Neural progenitor cell (in vitro differentiated cells): ENCODE measurements at regions not wholly inside any gene's neighbourhood (a gene's known extent, or its start where the extent isn't known, plus 50 kb on each side); places are given as distances from the start of the nearest gene placed in this dataset.
A peak's percentile ranks its signal among the peaks of the same experiment; 100 is the strongest.

Source experiments
- DNase-seq: peaks from one replicate; pipeline ENCODE4 v3.0.0-alpha.2; 2016; ENCODE audit warnings: low spot score
- H2AFZ ChIP-seq: fragments of 200-600 bp; sonication (generic); replicated peaks from 2 replicates; pipeline ENCODE4 v1.6.1; 2016; ENCODE audit warnings: antibody characterized with exemption
- H3F3A ChIP-seq: fragments of 200-600 bp; sonication (generic); 2 replicates; pipeline ENCODE4 v1.6.1; 2016; ENCODE audit warnings: antibody characterized with exemption, low read depth
- H3K27ac ChIP-seq: fragments of 200-600 bp; sonication (generic); 2 replicates; pipeline ENCODE4 v1.5.1; 2016; ENCODE audit warnings: mild to moderate bottlenecking
- H3K27me3 ChIP-seq: fragments of 200-600 bp; sonication (generic); 2 replicates; pipeline ENCODE4 v1.6.1; 2016; ENCODE audit warnings: mild to moderate bottlenecking, moderate library complexity
- H3K36me3 ChIP-seq: fragments of 200-600 bp; sonication (generic); 2 replicates; pipeline ENCODE4 v1.5.1; 2016
- H3K4me1 ChIP-seq: fragments of 200-600 bp; sonication (generic); 2 replicates; pipeline ENCODE4 v1.6.1; 2016; ENCODE audit warnings: mixed run types
- H3K4me2 ChIP-seq: fragments of 200-600 bp; sonication (generic); 2 replicates; pipeline ENCODE4 v1.6.1; 2016
- H3K4me3 ChIP-seq: fragments of 200-600 bp; sonication (generic); 2 replicates; pipeline ENCODE4 v1.5.1; 2016
- H3K79me2 ChIP-seq: fragments of 200-600 bp; sonication (generic); 2 replicates; pipeline ENCODE4 v1.6.1; 2016; ENCODE audit warnings: low read depth
- H3K9ac ChIP-seq: fragments of 200-600 bp; sonication (generic); 2 replicates; pipeline ENCODE4 v1.6.1; 2016
- H3K9me3 ChIP-seq: fragments of 200-600 bp; sonication (generic); 2 replicates; pipeline ENCODE4 v1.5.1; 2016; ENCODE audit warnings: low read depth
- H4K20me1 ChIP-seq: fragments of 200-600 bp; sonication (generic); 2 replicates; pipeline ENCODE4 v1.6.1; 2016; ENCODE audit warnings: low read depth
- H3K27ac Mint-ChIP-seq: 3 replicates; pipeline ENCODE4 v1.8.0; 2021; ENCODE audit warnings: mixed read lengths
- H3K27me3 Mint-ChIP-seq: 2 replicates; pipeline ENCODE4 v1.8.0; 2022; ENCODE audit warnings: low read depth, mild to moderate bottlenecking, inconsistent platforms, moderate library complexity, mixed read lengths; ENCODE audit not compliant: insufficient read depth
- H3K36me3 Mint-ChIP-seq: 3 replicates; pipeline ENCODE4 v1.8.0; 2021; ENCODE audit warnings: mixed read lengths
- H3K4me1 Mint-ChIP-seq: 3 replicates; pipeline ENCODE4 v1.8.0; 2021; ENCODE audit warnings: mixed read lengths
- H3K4me3 Mint-ChIP-seq: 3 replicates; pipeline ENCODE4 v1.8.0; 2021; ENCODE audit warnings: mild to moderate bottlenecking, moderate library complexity, mixed read lengths
- H3K9me3 Mint-ChIP-seq: 3 replicates; pipeline ENCODE4 v1.8.0; 2020; ENCODE audit warnings: mixed read lengths
- CTCF ChIP-seq: fragments of 200-600 bp; sonication (generic); IDR thresholded peaks from 2 replicates; pipeline ENCODE4 v1.5.1; 2017; ENCODE audit warnings: antibody characterized with exemption, mild to moderate bottlenecking
- EZH2 ChIP-seq: fragments of 200-600 bp; sonication (generic); IDR thresholded peaks from 2 replicates; pipeline ENCODE4 v1.6.1; 2017; ENCODE audit warnings: antibody characterized with exemption, mild to moderate bottlenecking, moderate library complexity
- EZH2phosphoT487 ChIP-seq: fragments of 200-600 bp; sonication (generic); IDR thresholded peaks from 2 replicates; pipeline ENCODE4 v1.6.1; 2017; ENCODE audit warnings: antibody characterized with exemption

GRCh38 chr13:43981512-43982301 is 102.0 kb downstream of the LACC1 start:
- Histone ChIP-seq H3K4me3 (no peak overlapping the region), H2AFZ (no peak overlapping the region), H3K9ac (no peak overlapping the region), H3K27me3 (no peaks in the 10 kb centered on the region), H3K27ac (no peak overlapping the region), H3K36me3 (no peaks in the 10 kb centered on the region), H3K4me2 (no peak overlapping the region), H3F3A (no peaks in the 10 kb centered on the region), H3K9me3 (no peaks in the 10 kb centered on the region), H3K4me1 (peaks cover 23% of the 10 kb centered on the region), H4K20me1 (no peaks in the 10 kb centered on the region), H3K79me2 (no peaks in the 10 kb centered on the region)
- TF ChIP-seq CTCF (no peak), EZH2 (no peak), EZH2phosphoT487 (no peak)
- no peak for DNase-seq
- Mint-ChIP-seq H3K27me3 (no peaks in the 10 kb centered on the region), H3K27ac (peak overlapping the region; percentile 6), H3K9me3 (peaks cover 6% of the 10 kb centered on the region), H3K4me3 (no peak overlapping the region), H3K4me1 (peaks cover 32% of the 10 kb centered on the region), H3K36me3 (no peaks in the 10 kb centered on the region)

- no peaks in the 10 kb centered on the region for H3F3A ChIP-seq
- H3K4me3 Mint-ChIP-seq, result peak overlapping the region; percentile 52
- H3K4me2 ChIP-seq, result peak overlapping the region; percentile 37
- H3K4me1 ChIP-seq, result peaks cover 26% of the 10 kb centered on the region
- no peaks in the 10 kb centered on the region for H3K36me3 Mint-ChIP-seq
- TF ChIP-seq EZH2, result no peak
- no peak for TF ChIP-seq EZH2phosphoT487
- no peak for TF ChIP-seq CTCF
- no peaks in the 10 kb centered on the region for H3K27me3 ChIP-seq
- H3K79me2 ChIP-seq, result no peaks in the 10 kb centered on the region
- H3K9me3 Mint-ChIP-seq, result peaks cover 2% of the 10 kb centered on the region
- peak overlapping the region; percentile 39 for H3K27ac Mint-ChIP-seq
- H3K4me1 Mint-ChIP-seq, result peaks cover 41% of the 10 kb centered on the region
- H3K27ac ChIP-seq, result no peak overlapping the region
- H3K36me3 ChIP-seq, result no peaks in the 10 kb centered on the region
- no peaks in the 10 kb centered on the region for H3K9me3 ChIP-seq
- peak; percentile 42 for DNase-seq
- H3K4me3 ChIP-seq, result no peak overlapping the region
- H3K27me3 Mint-ChIP-seq, result no peaks in the 10 kb centered on the region
- peak overlapping the region; percentile 48 for H2AFZ ChIP-seq
- no peaks in the 10 kb centered on the region for H4K20me1 ChIP-seq
- H3K9ac ChIP-seq, result no peak overlapping the region
Observed at GRCh38 chr13:43983373-43983772, 103.7 kb downstream of the LACC1 start.

GRCh38 chr13:43984292-43984691 is 104.6 kb downstream of the LACC1 start:
- Histone ChIP-seq H3K9ac (no peak overlapping the region), H3F3A (no peaks in the 10 kb centered on the region), H3K27me3 (no peaks in the 10 kb centered on the region), H3K36me3 (no peaks in the 10 kb centered on the region), H3K4me1 (peaks cover 26% of the 10 kb centered on the region), H3K9me3 (no peaks in the 10 kb centered on the region), H3K27ac (no peak overlapping the region), H3K4me2 (peak overlapping the region; percentile 37), H3K79me2 (no peaks in the 10 kb centered on the region), H2AFZ (peak overlapping the region; percentile 51), H4K20me1 (no peaks in the 10 kb centered on the region), H3K4me3 (no peak overlapping the region)
- Mint-ChIP-seq H3K9me3 (peaks cover 2% of the 10 kb centered on the region), H3K36me3 (no peaks in the 10 kb centered on the region), H3K27me3 (no peaks in the 10 kb centered on the region), H3K4me3 (no peak overlapping the region), H3K4me1 (peaks cover 41% of the 10 kb centered on the region), H3K27ac (no peak overlapping the region)
- no peak for DNase-seq
- no peak for TF ChIP-seq EZH2
- TF ChIP-seq EZH2phosphoT487, result no peak
- no peak for TF ChIP-seq CTCF
